HEK293 (cell line): ENCODE measurements at regions not wholly inside any gene's neighbourhood (a gene's known extent, or its start where the extent isn't known, plus 50 kb on each side); places are given as distances from the start of the nearest gene placed in this dataset.
"Not testable (repeated sequence)": the region's sequence is repeated elsewhere in the genome, so short reads cannot be mapped to it uniquely, and the experiment has no call there.

Experiments used
- CTCF ChIA-PET: fragments of 350-600 bp; formaldehyde crosslinking; extraction: SDS; loops from one replicate; lab custom pipeline; 2021; ENCODE audit warnings: antibody characterized with exemption; lab: Yijun Ruan, JAX
- POLR2A ChIA-PET: fragments of 300-600 bp; formaldehyde crosslinking; extraction: SDS; loops from one replicate; lab custom pipeline; 2020; ENCODE audit warnings: antibody characterized with exemption, inconsistent platforms; lab: Yijun Ruan, JAX
- H3K27ac ChIP-seq: fragments of 200-500 bp; sonication (Bioruptor generic); 2 replicates; pipeline ENCODE4 v1.5.1; 2014; ENCODE audit warnings: low read depth, low read length, control low read depth, inconsistent platforms; ENCODE audit errors: extremely low read depth
- H3K36me3 ChIP-seq, 2 experiments: fragments of 200-500 bp in 1 of 2; sonication (Bioruptor generic) in 1 of 2; 1 replicate in 1 of 2; 2 replicates in 1 of 2; pipeline ENCODE4 v1.5.1; 2014 to 2017; ENCODE audit warnings: inconsistent platforms in 2 of 2, low read length in 2 of 2; ENCODE audit not compliant: control insufficient read depth in 2 of 2, insufficient read depth in 1 of 2
- H3K4me1 ChIP-seq: fragments of 200-500 bp; sonication (Bioruptor generic); 2 replicates; pipeline ENCODE4 v1.5.1; 2014; ENCODE audit warnings: mild to moderate bottlenecking, low read length, inconsistent platforms; ENCODE audit not compliant: control insufficient read depth, insufficient read depth
- H3K4me3 ChIP-seq: 2 replicates; pipeline ENCODE4 v1.5.1; 2011; ENCODE audit warnings: low read depth, mild to moderate bottlenecking, control low read depth, low read length, moderate library complexity
- H3K9me3 ChIP-seq: fragments of 200-500 bp; sonication (Bioruptor generic); 2 replicates; pipeline ENCODE4 v1.5.1; 2014; ENCODE audit warnings: low read depth, low read length, inconsistent platforms; ENCODE audit not compliant: control insufficient read depth, insufficient read depth
- GFI1B ChIP-seq: fragments of 450-650 bp; formaldehyde crosslinking; IDR thresholded peaks from 2 replicates; pipeline ENCODE4 v1.5.1; 2016; ENCODE audit warnings: missing biosample characterization, missing genetic modification characterization
- GLIS1 ChIP-seq: fragments of 450-650 bp; formaldehyde crosslinking; IDR thresholded peaks from 2 replicates; pipeline ENCODE4 v1.5.1; 2016; ENCODE audit warnings: missing biosample characterization, missing genetic modification characterization
- GLIS2 ChIP-seq: fragments of 450-650 bp; formaldehyde crosslinking; IDR thresholded peaks from 2 replicates; pipeline ENCODE4 v1.5.1; 2016; ENCODE audit warnings: missing biosample characterization, missing genetic modification characterization
- KLF16 ChIP-seq: fragments of 450-650 bp; formaldehyde crosslinking; IDR thresholded peaks from 2 replicates; pipeline ENCODE4 v1.5.1; 2017; ENCODE audit warnings: missing biosample characterization, missing genetic modification characterization
- MEIS1 ChIP-seq: sonication (generic); formaldehyde crosslinking; IDR thresholded peaks from 2 replicates; pipeline ENCODE4 v1.8.1; 2022; ENCODE audit warnings: missing genetic modification reagents, mild to moderate bottlenecking, borderline replicate concordance
- MZF1 ChIP-seq: fragments of 450-650 bp; formaldehyde crosslinking; IDR thresholded peaks from 2 replicates; pipeline ENCODE4 v1.5.1; 2017; ENCODE audit warnings: missing biosample characterization, missing genetic modification characterization, borderline replicate concordance
- SALL2 ChIP-seq: fragments of 450-650 bp; formaldehyde crosslinking; IDR thresholded peaks from 2 replicates; pipeline ENCODE4 v1.5.0; 2017; ENCODE audit warnings: missing biosample characterization, mild to moderate bottlenecking, missing genetic modification characterization, borderline replicate concordance
- ZFP69B ChIP-seq: fragments of 450-650 bp; formaldehyde crosslinking; IDR thresholded peaks from 2 replicates; pipeline ENCODE4 v1.5.1; 2016; ENCODE audit warnings: missing biosample characterization, missing genetic modification characterization
- ZNF121 ChIP-seq: fragments of 450-650 bp; formaldehyde crosslinking; IDR thresholded peaks from 2 replicates; pipeline ENCODE4 v1.5.1; 2016; ENCODE audit warnings: missing biosample characterization, missing genetic modification characterization
- ZNF202 ChIP-seq: fragments of 450-650 bp; formaldehyde crosslinking; IDR thresholded peaks from 2 replicates; pipeline ENCODE4 v1.5.1; 2016; ENCODE audit warnings: missing biosample characterization, missing genetic modification characterization, borderline replicate concordance
- ZNF221 ChIP-seq: fragments of 450-650 bp; formaldehyde crosslinking; IDR thresholded peaks from 2 replicates; pipeline ENCODE4 v1.5.1; 2017; ENCODE audit warnings: missing biosample characterization, missing genetic modification characterization, borderline replicate concordance
- ZNF335 ChIP-seq: fragments of 450-650 bp; formaldehyde crosslinking; conservative IDR thresholded peaks from 2 replicates; pipeline ENCODE4 v1.5.1; 2016; ENCODE audit warnings: missing biosample characterization, missing genetic modification characterization
- ZNF391 ChIP-seq: fragments of 450-650 bp; formaldehyde crosslinking; IDR thresholded peaks from 2 replicates; pipeline ENCODE4 v1.5.1; 2016; ENCODE audit warnings: low read depth, missing biosample characterization, missing genetic modification characterization, borderline replicate concordance
- ZNF629 ChIP-seq: fragments of 450-650 bp; formaldehyde crosslinking; IDR thresholded peaks from 2 replicates; pipeline ENCODE4 v1.5.1; 2017; ENCODE audit warnings: missing biosample characterization, missing genetic modification characterization
- ZXDB ChIP-seq: fragments of 450-650 bp; formaldehyde crosslinking; IDR thresholded peaks from 2 replicates; pipeline ENCODE4 v1.5.1; 2016; ENCODE audit warnings: missing biosample characterization, missing genetic modification characterization
- TF ChIP-seq, protein P1 (sequence below): fragments of 450-650 bp; formaldehyde crosslinking; IDR thresholded peaks from 2 replicates; pipeline ENCODE4 v1.5.1; 2016; ENCODE audit warnings: missing biosample characterization, missing genetic modification characterization
- TF ChIP-seq, protein P2 (sequence below): fragments of 450-650 bp; formaldehyde crosslinking; IDR thresholded peaks from 2 replicates; pipeline ENCODE4 v1.5.1; 2016; ENCODE audit warnings: missing biosample characterization, missing genetic modification characterization

DNA sequence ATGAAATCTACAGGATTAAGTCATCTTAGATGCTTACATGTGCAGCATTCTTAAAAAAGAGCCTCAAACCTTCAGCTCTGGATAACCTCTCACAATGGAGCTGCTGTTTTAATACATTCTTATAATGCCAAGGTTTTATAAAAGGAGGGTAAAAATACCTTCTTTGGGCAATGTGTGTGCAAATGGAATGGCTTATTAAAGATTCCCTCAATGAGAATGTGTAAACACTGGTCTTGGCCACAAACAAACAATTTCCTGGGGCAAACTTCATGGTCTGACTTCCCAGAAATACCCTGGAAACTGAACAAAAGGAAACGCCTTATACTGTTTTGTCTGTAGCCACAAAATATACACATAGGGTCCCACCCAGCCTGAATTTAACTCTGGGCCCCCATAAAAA is 148.6 kb upstream of the INTU start:
- ChIA-PET POLR2A (no interaction called here), CTCF (no interaction called here)
- Histone ChIP-seq H3K9me3 (no peaks in the 10 kb centered on the region), H3K4me1 (no peaks in the 10 kb centered on the region), H3K36me3 (no peaks in the 10 kb centered on the region), H3K27ac (no peak overlapping the region), H3K4me3 (no peak overlapping the region)
- TF ChIP-seq ZFP69B (tag by site-specific recombination) = no peak
- TF ChIP-seq MZF1 (tag by site-specific recombination) = no peak
- no peak for TF ChIP-seq MEIS1 (CRISPR knock-in tag)
- no peak for TF ChIP-seq ZNF335
- no peak for TF ChIP-seq GLIS2
- TF ChIP-seq ZNF202 (tag by site-specific recombination) = no peak
- no peak for TF ChIP-seq GLIS1 (tag by site-specific recombination)
- TF ChIP-seq ZNF221 (tag by site-specific recombination) = no peak

DNA sequence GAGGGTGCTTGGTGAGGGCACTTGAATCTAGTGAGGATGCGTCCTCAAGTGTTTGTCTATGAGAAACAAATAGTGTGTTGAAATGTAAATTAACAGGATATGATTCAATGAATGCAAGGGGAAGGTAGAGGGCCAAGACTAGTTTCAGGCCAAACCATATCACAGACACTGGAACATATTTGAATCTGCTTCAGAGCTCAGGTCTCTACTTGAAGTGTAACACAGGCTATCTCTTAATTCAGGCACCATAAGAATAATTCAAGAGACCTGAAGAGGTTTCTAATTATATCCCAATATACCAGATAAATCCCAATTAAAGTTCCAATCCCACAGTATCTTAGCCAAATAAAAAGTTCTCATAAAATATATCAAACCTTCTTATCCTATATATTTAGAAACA is 146.5 kb upstream of the INTU start:
- no peak overlapping the region for H3K4me3 ChIP-seq
- TF ChIP-seq ZNF391 (tag by site-specific recombination) (no peak), SALL2 (no peak), KLF16 (tag by site-specific recombination) (no peak), ZNF221 (tag by site-specific recombination) (no peak)
- TF ChIP-seq, protein P1, sequence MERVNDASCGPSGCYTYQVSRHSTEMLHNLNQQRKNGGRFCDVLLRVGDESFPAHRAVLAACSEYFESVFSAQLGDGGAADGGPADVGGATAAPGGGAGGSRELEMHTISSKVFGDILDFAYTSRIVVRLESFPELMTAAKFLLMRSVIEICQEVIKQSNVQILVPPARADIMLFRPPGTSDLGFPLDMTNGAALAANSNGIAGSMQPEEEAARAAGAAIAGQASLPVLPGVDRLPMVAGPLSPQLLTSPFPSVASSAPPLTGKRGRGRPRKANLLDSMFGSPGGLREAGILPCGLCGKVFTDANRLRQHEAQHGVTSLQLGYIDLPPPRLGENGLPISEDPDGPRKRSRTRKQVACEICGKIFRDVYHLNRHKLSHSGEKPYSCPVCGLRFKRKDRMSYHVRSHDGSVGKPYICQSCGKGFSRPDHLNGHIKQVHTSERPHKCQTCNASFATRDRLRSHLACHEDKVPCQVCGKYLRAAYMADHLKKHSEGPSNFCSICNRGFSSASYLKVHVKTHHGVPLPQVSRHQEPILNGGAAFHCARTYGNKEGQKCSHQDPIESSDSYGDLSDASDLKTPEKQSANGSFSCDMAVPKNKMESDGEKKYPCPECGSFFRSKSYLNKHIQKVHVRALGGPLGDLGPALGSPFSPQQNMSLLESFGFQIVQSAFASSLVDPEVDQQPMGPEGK = no peak
- no peaks in the 10 kb centered on the region for H3K36me3 ChIP-seq
- CTCF ChIA-PET = no interaction called here
- POLR2A ChIA-PET = no interaction called here
- H3K9me3 ChIP-seq = no peaks in the 10 kb centered on the region
- no peaks in the 10 kb centered on the region for H3K4me1 ChIP-seq
- no peak overlapping the region for H3K27ac ChIP-seq

DNA sequence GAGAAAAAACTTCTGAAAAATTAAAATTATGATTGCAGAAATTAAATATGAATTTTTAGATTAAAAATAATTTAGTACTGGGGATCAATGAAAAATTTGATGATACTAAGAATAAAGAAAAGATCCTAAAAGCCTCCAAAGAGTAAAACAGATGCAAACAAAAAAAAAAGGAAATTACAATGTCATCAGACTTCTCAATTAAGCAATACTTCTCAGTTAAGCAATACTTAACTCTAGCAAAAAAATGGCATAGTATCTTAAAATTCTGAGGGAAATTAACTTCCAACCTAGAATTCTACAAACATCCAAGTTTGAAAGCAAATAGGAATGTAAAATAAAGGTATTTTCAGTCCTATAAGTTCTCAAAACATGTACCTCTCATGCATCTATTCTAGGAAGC is 141.2 kb upstream of the INTU start:
- Histone ChIP-seq H3K4me3 (no peak overlapping the region), H3K36me3 (no peaks in the 10 kb centered on the region), H3K9me3 (no peaks in the 10 kb centered on the region), H3K4me1 (no peaks in the 10 kb centered on the region), H3K27ac (no peak overlapping the region)
- POLR2A ChIA-PET = no interaction called here
- CTCF ChIA-PET = interaction anchor here (1.2 kb wide), 1 partner anchor 19 kb away, joined by 3 read pairs; no protein-coding TSS in a partner anchor
- TF ChIP-seq ZNF629 (tag by site-specific recombination) (no peak), ZXDB (tag by site-specific recombination) (no peak), ZNF121 (tag by site-specific recombination) (no peak), GFI1B (tag by site-specific recombination) (no peak)
- TF ChIP-seq, protein P2, sequence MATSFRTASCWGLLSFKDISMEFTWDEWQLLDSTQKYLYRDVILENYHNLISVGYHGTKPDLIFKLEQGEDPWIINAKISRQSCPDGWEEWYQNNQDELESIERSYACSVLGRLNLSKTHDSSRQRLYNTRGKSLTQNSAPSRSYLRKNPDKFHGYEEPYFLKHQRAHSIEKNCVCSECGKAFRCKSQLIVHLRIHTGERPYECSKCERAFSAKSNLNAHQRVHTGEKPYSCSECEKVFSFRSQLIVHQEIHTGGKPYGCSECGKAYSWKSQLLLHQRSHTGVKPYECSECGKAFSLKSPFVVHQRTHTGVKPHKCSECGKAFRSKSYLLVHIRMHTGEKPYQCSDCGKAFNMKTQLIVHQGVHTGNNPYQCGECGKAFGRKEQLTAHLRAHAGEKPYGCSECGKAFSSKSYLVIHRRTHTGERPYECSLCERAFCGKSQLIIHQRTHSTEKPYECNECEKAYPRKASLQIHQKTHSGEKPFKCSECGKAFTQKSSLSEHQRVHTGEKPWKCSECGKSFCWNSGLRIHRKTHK (tag by site-specific recombination) = no peak
- TF ChIP-seq, all 188 proteins: peak for 0

DNA sequence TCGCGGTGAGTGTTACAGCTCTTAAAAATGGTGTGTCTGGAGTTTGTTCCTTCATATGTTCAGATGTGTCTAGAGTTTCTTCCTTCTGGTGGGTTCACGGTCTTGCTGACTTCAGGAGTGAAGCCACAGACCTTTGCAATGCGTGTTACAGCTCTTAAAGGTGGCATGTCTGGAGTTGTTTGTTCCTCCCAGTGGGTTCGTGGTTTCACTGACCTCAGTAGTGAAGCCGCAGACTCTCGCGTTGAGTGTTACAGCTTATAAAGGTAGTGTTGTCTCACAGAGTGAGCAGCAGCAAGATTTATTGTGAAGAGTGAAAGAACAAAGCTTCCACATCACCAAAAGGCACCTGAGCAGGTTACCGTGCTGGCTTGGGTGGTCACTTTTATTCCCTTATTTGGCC is 135.9 kb upstream of the INTU start:
- CTCF ChIA-PET, H3K4me1 ChIP-seq, H3K27ac ChIP-seq, POLR2A ChIA-PET, H3K36me3 ChIP-seq, H3K9me3 ChIP-seq, H3K4me3 ChIP-seq: not testable (repeated sequence)
